IMR-90 (cell line): ENCODE measurements at regions not wholly inside any gene's neighbourhood (a gene's known extent, or its start where the extent isn't known, plus 50 kb on each side); places are given as distances from the start of the nearest gene placed in this dataset.

Source experiments
- ATAC-seq: fragments of 200-7000 bp; cut with Tn5 transposase; 2 replicates; pipeline ENCODE4 v1.9.1; 2020; ENCODE audit warnings: low read depth, mild to moderate bottlenecking, moderate library complexity
- BruUV-seq: library from RNA; stranded (reverse); fragments of 400-500 nt; replicated peaks from 2 replicates; lab custom pipeline; 2021; lab: Mats Ljungman, UMichigan
- CTCF ChIA-PET: fragments of 300-600 bp; formaldehyde crosslinking; extraction: SDS; loops from one replicate; lab custom pipeline; 2021; ENCODE audit warnings: antibody characterized with exemption; lab: Yijun Ruan, JAX
- POLR2A ChIA-PET: fragments of 300-600 bp; sonication (Branson Sonifier 250); formaldehyde crosslinking; loops from one replicate; lab custom pipeline; 2022; ENCODE audit warnings: antibody characterized with exemption; ENCODE audit not compliant: unreplicated experiment; lab: Charles Lee
- DNase-seq: peaks from one replicate; pipeline ENCODE4 v3.0.0; 2013
- H2AFZ ChIP-seq: replicated peaks from 2 replicates; pipeline ENCODE3; 2013; ENCODE audit warnings: low read length, mild to moderate bottlenecking; ENCODE audit not compliant: poor library complexity
- H2AK5ac ChIP-seq: 2 replicates; pipeline ENCODE4 v1.6.1; 2013; ENCODE audit warnings: low read depth, low read length, inconsistent platforms
- H2AK9ac ChIP-seq: replicated peaks from 2 replicates; pipeline ENCODE3; 2013; ENCODE audit warnings: mild to moderate bottlenecking, low read depth, low read length, moderate library complexity; ENCODE audit not compliant: poor library complexity
- H2BK120ac ChIP-seq: 2 replicates; pipeline ENCODE4 v1.6.1; 2013; ENCODE audit warnings: low read depth, low read length, inconsistent platforms
- H2BK15ac ChIP-seq: 3 replicates; pipeline ENCODE4 v1.6.1; 2013; ENCODE audit warnings: low read depth, low read length, inconsistent platforms
- H2BK20ac ChIP-seq: 2 replicates; pipeline ENCODE4 v1.6.1; 2013; ENCODE audit warnings: low read depth, mild to moderate bottlenecking, inconsistent platforms, low read length, moderate library complexity
- H2BK5ac ChIP-seq: 2 replicates; pipeline ENCODE4 v1.6.1; 2013; ENCODE audit warnings: mild to moderate bottlenecking, low read depth, low read length, inconsistent platforms; ENCODE audit not compliant: poor library complexity, severe bottlenecking
- H3K14ac ChIP-seq: replicated peaks from 2 replicates; pipeline ENCODE4 v1.6.1; 2013; ENCODE audit warnings: low read depth, low read length, inconsistent platforms
- H3K18ac ChIP-seq: 2 replicates; pipeline ENCODE4 v1.6.1; 2013; ENCODE audit warnings: low read depth, low read length, control low read depth
- H3K23ac ChIP-seq: 2 replicates; pipeline ENCODE4 v1.6.1; 2013; ENCODE audit warnings: low read depth, low read length, inconsistent platforms
- H3K27ac ChIP-seq: 2 replicates; pipeline ENCODE4 v1.5.1; 2013; ENCODE audit warnings: mild to moderate bottlenecking, control low read depth, low read length; ENCODE audit not compliant: insufficient read depth
- H3K27me3 ChIP-seq: 2 replicates; pipeline ENCODE4 v1.6.1; 2013; ENCODE audit warnings: low read length; ENCODE audit not compliant: control insufficient read depth, insufficient read depth
- H3K36me3 ChIP-seq: 2 replicates; pipeline ENCODE4 v1.6.1; 2013; ENCODE audit warnings: low read length, mixed read lengths; ENCODE audit not compliant: control insufficient read depth, insufficient read depth
- H3K4ac ChIP-seq: 2 replicates; pipeline ENCODE4 v1.6.1; 2013; ENCODE audit warnings: low read depth, low read length, inconsistent platforms
- H3K4me1 ChIP-seq: 2 replicates; pipeline ENCODE4 v1.6.1; 2013; ENCODE audit warnings: low read length, mixed read lengths; ENCODE audit not compliant: control insufficient read depth, insufficient read depth
- H3K4me2 ChIP-seq: 2 replicates; pipeline ENCODE4 v1.6.1; 2013; ENCODE audit warnings: low read depth, mild to moderate bottlenecking, control low read depth, low read length, moderate library complexity
- H3K4me3 ChIP-seq: 2 replicates; pipeline ENCODE4 v1.5.1; 2013; ENCODE audit warnings: low read depth, mild to moderate bottlenecking, control low read depth, low read length, moderate library complexity; ENCODE audit not compliant: insufficient read depth
- H3K56ac ChIP-seq: 2 replicates; pipeline ENCODE4 v1.6.1; 2013; ENCODE audit warnings: low read length, inconsistent platforms; ENCODE audit not compliant: insufficient read depth; ENCODE audit errors: extremely low read depth
- H3K79me1 ChIP-seq, 2 experiments: 2 replicates each; pipeline ENCODE4 v1.6.1; 2013; ENCODE audit warnings: low read length in 2 of 2, inconsistent platforms in 1 of 2, low read depth in 1 of 2
- H3K9ac ChIP-seq: 2 replicates; pipeline ENCODE4 v1.6.1; 2013; ENCODE audit warnings: low read depth, low read length, control low read depth
- H3K9me1 ChIP-seq: 2 replicates; pipeline ENCODE4 v1.6.1; 2013; ENCODE audit warnings: low read length, inconsistent platforms; ENCODE audit not compliant: insufficient read depth
- H3K9me3 ChIP-seq: 2 replicates; pipeline ENCODE4 v1.6.1; 2013; ENCODE audit warnings: low read length; ENCODE audit not compliant: control insufficient read depth, insufficient read depth
- H4K20me1 ChIP-seq: 2 replicates; pipeline ENCODE4 v1.6.1; 2013; ENCODE audit warnings: low read length, inconsistent platforms; ENCODE audit not compliant: insufficient read depth
- H4K5ac ChIP-seq: 2 replicates; pipeline ENCODE4 v1.6.1; 2013; ENCODE audit warnings: mild to moderate bottlenecking, low read depth, low read length, control low read depth
- H4K8ac ChIP-seq, 2 experiments: 2 replicates each; pipeline ENCODE4 v1.6.1; 2013; ENCODE audit warnings: low read depth in 2 of 2, low read length in 2 of 2, control low read depth in 1 of 2, inconsistent platforms in 1 of 2
- H4K91ac ChIP-seq: 2 replicates; pipeline ENCODE4 v1.6.1; 2013; ENCODE audit warnings: low read depth, low read length, inconsistent platforms; ENCODE audit not compliant: insufficient read depth
- BHLHE40 ChIP-seq: fragments of 150-350 bp; IDR thresholded peaks from 2 replicates; pipeline ENCODE4 v1.6.1; 2016; ENCODE audit warnings: mild to moderate bottlenecking, low read depth, low read length
- CEBPB ChIP-seq: IDR thresholded peaks from 2 replicates; pipeline ENCODE4 v1.6.1; 2012; ENCODE audit warnings: low read depth, low read length, improper control_type of control experiment
- CHD1 ChIP-seq: IDR thresholded peaks from 2 replicates; pipeline ENCODE4 v1.6.1; 2012; ENCODE audit warnings: low read depth, low read length, improper control_type of control experiment
- CTCF ChIP-seq: conservative IDR thresholded peaks from 2 replicates; pipeline ENCODE4 v1.5.1; 2012; ENCODE audit warnings: mild to moderate bottlenecking, low read depth, low read length, improper control_type of control experiment
- FOS ChIP-seq: fragments of 150-350 bp; IDR thresholded peaks from 2 replicates; pipeline ENCODE4 v1.6.1; 2016; ENCODE audit warnings: low read depth, low read length
- MAZ ChIP-seq: IDR thresholded peaks from 2 replicates; pipeline ENCODE4 v1.6.1; 2012; ENCODE audit warnings: low read depth, mild to moderate bottlenecking, low read length, improper control_type of control experiment, moderate library complexity, borderline replicate concordance
- MXI1 ChIP-seq: IDR thresholded peaks from 2 replicates; pipeline ENCODE4 v1.6.1; 2012; ENCODE audit warnings: low read depth, mild to moderate bottlenecking, low read length, moderate library complexity, borderline replicate concordance
- NFE2L2 ChIP-seq: fragments of 150-350 bp; IDR thresholded peaks from 2 replicates; pipeline ENCODE4 v1.6.1; 2016; ENCODE audit warnings: low read depth, mild to moderate bottlenecking, low read length
- POLR2A ChIP-seq: IDR thresholded peaks from 2 replicates; pipeline ENCODE4 v1.6.1; 2012; ENCODE audit warnings: mild to moderate bottlenecking, low read depth, low read length
- RAD21 ChIP-seq: IDR thresholded peaks from 2 replicates; pipeline ENCODE4 v1.6.1; 2012; ENCODE audit warnings: low read length, improper control_type of control experiment
- RCOR1 ChIP-seq: IDR thresholded peaks from 2 replicates; pipeline ENCODE4 v1.6.1; 2012; ENCODE audit warnings: mild to moderate bottlenecking, low read length, improper control_type of control experiment; ENCODE audit not compliant: insufficient replicate concordance
- RFX5 ChIP-seq: IDR thresholded peaks from 2 replicates; pipeline ENCODE4 v1.8.0; 2012; ENCODE audit warnings: low read depth, mild to moderate bottlenecking, low read length, moderate library complexity
- SMC3 ChIP-seq: fragments of 150-350 bp; IDR thresholded peaks from 2 replicates; pipeline ENCODE4 v1.6.1; 2016; ENCODE audit warnings: low read depth, mild to moderate bottlenecking, antibody characterized with exemption, low read length, moderate library complexity
- WGBS, 2 experiments: methylation state at CpG; one replicate each; pipeline versions ENCODE4 v1.1.5 to v1.1.7; 2013; ENCODE audit warnings: missing lambda C conversion rate in 2 of 2; ENCODE audit not compliant: insufficient read length in 1 of 2; ENCODE audit errors: extremely low coverage in 2 of 2; 5-methylcytosine and 5-hydroxymethylcytosine counted together
- dilution Hi-C: fragments of 300-500 bp; cut with HindIII; formaldehyde crosslinking; loops from one replicate; pipeline ENCODE4 v1.14.3; 2018; ENCODE audit warnings: low sequenced_read_pairs; ENCODE audit not compliant: unreplicated experiment
- in situ Hi-C: fragments of 300-500 bp; cut with MboI; formaldehyde crosslinking; loops from 3 replicates; pipeline ENCODE4 v1.14.3; 2019; ENCODE audit warnings: low sequenced_read_pairs, inconsistent platforms, mixed read lengths
- intact Hi-C: fragments of 100-400 bp; cut with micrococcal nuclease; formaldehyde crosslinking; loops from 2 replicates; pipeline ENCODE4 v1.10.0; 2022
- TF ChIP-seq, protein P1 (sequence below): fragments of 150-350 bp; IDR thresholded peaks from 2 replicates; pipeline ENCODE4 v1.6.1; 2017; ENCODE audit warnings: mild to moderate bottlenecking, antibody characterized with exemption, low read length, low read depth
- TF ChIP-seq, protein P2 (sequence below): fragments of 150-350 bp; IDR thresholded peaks from 2 replicates; pipeline ENCODE4 v1.6.1; 2016; ENCODE audit warnings: low read depth, mild to moderate bottlenecking, low read length, moderate library complexity, borderline replicate concordance

- dilution Hi-C loops = no loop called here
- ChIA-PET POLR2A (no interaction called here), CTCF (interaction anchor here (0.6 kb wide), 1 partner anchor 27 kb away, joined by 5 read pairs; no protein-coding TSS in a partner anchor)
- no peak for TF ChIP-seq NFE2L2
- TF ChIP-seq, protein P1, sequence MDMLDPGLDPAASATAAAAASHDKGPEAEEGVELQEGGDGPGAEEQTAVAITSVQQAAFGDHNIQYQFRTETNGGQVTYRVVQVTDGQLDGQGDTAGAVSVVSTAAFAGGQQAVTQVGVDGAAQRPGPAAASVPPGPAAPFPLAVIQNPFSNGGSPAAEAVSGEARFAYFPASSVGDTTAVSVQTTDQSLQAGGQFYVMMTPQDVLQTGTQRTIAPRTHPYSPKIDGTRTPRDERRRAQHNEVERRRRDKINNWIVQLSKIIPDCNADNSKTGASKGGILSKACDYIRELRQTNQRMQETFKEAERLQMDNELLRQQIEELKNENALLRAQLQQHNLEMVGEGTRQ = no peak
- no peak for TF ChIP-seq MAZ
- no peak for TF ChIP-seq CTCF
- no peak for TF ChIP-seq CHD1
- TF ChIP-seq FOS = no peak
- TF ChIP-seq RCOR1 = no peak
- TF ChIP-seq, protein P2, sequence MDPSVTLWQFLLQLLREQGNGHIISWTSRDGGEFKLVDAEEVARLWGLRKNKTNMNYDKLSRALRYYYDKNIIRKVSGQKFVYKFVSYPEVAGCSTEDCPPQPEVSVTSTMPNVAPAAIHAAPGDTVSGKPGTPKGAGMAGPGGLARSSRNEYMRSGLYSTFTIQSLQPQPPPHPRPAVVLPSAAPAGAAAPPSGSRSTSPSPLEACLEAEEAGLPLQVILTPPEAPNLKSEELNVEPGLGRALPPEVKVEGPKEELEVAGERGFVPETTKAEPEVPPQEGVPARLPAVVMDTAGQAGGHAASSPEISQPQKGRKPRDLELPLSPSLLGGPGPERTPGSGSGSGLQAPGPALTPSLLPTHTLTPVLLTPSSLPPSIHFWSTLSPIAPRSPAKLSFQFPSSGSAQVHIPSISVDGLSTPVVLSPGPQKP = no peak
- TF ChIP-seq BHLHE40 = no peak
- TF ChIP-seq MXI1 = no peak
- no peak for TF ChIP-seq POLR2A
- TF ChIP-seq SMC3 = no peak
- TF ChIP-seq RAD21 = no peak
- TF ChIP-seq RFX5 = no peak
- no peak for TF ChIP-seq CEBPB
These were observed 190.3 kb downstream of the RBFOX3 start for GRCh38 chr17:79420318-79421243.

More at GRCh38 chr17:79420318-79421243, 190.3 kb downstream of the RBFOX3 start:
- no peak overlapping the region for H3K4me3 ChIP-seq
- no peaks in the 10 kb centered on the region for H3K9me1 ChIP-seq
- H3K9ac ChIP-seq = no peak overlapping the region
- peaks cover 4% of the 10 kb centered on the region; the same call in 1 of the 2 replicates for H3K27me3 ChIP-seq
- BruUV-seq = no TSS peak
- H3K56ac ChIP-seq = no peak overlapping the region
- no peak overlapping the region for H3K27ac ChIP-seq
- H3K36me3 ChIP-seq = no peaks in the 10 kb centered on the region
- H3K14ac ChIP-seq = no peak overlapping the region
- H2AK9ac ChIP-seq = peak overlapping the region; percentile 8
- no peak overlapping the region for H3K23ac ChIP-seq
- no peak overlapping the region for H3K4me2 ChIP-seq
- no peaks in the 10 kb centered on the region for H3K4me1 ChIP-seq
- H4K5ac ChIP-seq = no peak overlapping the region
- ATAC-seq (no peak), DNase-seq (no peak)
- H2BK15ac ChIP-seq = no peak overlapping the region
- H4K91ac ChIP-seq = no peak overlapping the region
- no peak overlapping the region for H2AK5ac ChIP-seq
- 40% methylated on average over 1 of the region's 19 CpGs; no CpG with 5 or more reads in 1 of the 2 experiments for WGBS, 2 experiments
- no peak overlapping the region for H2BK120ac ChIP-seq
- no peaks in the 10 kb centered on the region for H4K20me1 ChIP-seq
- intact Hi-C loops (no loop called here), in situ Hi-C loops (no loop called here)
- no peak overlapping the region for H4K8ac ChIP-seq
- no peak overlapping the region for H3K4ac ChIP-seq
- H2BK5ac ChIP-seq = no peak overlapping the region
- H3K9me3 ChIP-seq = no peaks in the 10 kb centered on the region
- H2BK20ac ChIP-seq = no peak overlapping the region
- H3K18ac ChIP-seq = no peak overlapping the region
- H3K79me1 ChIP-seq = no peaks in the 10 kb centered on the region
- H2AFZ ChIP-seq = no peak overlapping the region
